ENCODE measurements at regions not wholly inside any gene's neighbourhood (a gene's known extent, or its start where the extent isn't known, plus 50 kb on each side); places are given as distances from the start of the nearest gene placed in this dataset.

DNA sequence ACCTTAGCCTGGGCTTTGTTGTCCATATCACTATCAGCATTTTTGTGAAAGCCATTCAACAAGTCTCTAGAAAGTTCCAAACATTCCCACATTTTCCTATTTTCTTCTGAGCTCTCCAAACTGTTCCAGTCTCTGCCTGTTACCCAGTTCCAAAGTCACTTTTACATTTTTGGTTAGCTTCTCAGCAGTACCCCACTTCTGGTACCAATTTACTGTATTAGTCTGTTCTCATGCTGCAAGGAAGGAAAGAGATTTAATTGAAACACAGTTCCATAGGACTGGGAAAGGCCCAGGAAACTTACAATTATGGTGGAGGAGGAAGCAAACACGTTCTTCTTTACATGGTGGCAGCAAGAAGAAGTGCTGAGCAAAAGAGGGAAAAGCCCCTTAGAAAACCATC, 247.2 kb upstream of the B3GALT2 start:
- TF ChIP-seq, protein P1, sequence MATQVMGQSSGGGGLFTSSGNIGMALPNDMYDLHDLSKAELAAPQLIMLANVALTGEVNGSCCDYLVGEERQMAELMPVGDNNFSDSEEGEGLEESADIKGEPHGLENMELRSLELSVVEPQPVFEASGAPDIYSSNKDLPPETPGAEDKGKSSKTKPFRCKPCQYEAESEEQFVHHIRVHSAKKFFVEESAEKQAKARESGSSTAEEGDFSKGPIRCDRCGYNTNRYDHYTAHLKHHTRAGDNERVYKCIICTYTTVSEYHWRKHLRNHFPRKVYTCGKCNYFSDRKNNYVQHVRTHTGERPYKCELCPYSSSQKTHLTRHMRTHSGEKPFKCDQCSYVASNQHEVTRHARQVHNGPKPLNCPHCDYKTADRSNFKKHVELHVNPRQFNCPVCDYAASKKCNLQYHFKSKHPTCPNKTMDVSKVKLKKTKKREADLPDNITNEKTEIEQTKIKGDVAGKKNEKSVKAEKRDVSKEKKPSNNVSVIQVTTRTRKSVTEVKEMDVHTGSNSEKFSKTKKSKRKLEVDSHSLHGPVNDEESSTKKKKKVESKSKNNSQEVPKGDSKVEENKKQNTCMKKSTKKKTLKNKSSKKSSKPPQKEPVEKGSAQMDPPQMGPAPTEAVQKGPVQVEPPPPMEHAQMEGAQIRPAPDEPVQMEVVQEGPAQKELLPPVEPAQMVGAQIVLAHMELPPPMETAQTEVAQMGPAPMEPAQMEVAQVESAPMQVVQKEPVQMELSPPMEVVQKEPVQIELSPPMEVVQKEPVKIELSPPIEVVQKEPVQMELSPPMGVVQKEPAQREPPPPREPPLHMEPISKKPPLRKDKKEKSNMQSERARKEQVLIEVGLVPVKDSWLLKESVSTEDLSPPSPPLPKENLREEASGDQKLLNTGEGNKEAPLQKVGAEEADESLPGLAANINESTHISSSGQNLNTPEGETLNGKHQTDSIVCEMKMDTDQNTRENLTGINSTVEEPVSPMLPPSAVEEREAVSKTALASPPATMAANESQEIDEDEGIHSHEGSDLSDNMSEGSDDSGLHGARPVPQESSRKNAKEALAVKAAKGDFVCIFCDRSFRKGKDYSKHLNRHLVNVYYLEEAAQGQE (IDR thresholded peaks at IDR 0.05; ENCODE audit: insufficient replicate concordance, low read depth), result no peak
- TF ChIP-seq POLR2AphosphoS5 (IDR thresholded peaks at IDR 0.05; ENCODE audit: low read depth) (no peak), GABPA (IDR thresholded peaks at IDR 0.05; ENCODE audit: low read depth) (no peak)
- TF ChIP-seq, protein P2, sequence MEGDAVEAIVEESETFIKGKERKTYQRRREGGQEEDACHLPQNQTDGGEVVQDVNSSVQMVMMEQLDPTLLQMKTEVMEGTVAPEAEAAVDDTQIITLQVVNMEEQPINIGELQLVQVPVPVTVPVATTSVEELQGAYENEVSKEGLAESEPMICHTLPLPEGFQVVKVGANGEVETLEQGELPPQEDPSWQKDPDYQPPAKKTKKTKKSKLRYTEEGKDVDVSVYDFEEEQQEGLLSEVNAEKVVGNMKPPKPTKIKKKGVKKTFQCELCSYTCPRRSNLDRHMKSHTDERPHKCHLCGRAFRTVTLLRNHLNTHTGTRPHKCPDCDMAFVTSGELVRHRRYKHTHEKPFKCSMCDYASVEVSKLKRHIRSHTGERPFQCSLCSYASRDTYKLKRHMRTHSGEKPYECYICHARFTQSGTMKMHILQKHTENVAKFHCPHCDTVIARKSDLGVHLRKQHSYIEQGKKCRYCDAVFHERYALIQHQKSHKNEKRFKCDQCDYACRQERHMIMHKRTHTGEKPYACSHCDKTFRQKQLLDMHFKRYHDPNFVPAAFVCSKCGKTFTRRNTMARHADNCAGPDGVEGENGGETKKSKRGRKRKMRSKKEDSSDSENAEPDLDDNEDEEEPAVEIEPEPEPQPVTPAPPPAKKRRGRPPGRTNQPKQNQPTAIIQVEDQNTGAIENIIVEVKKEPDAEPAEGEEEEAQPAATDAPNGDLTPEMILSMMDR (IDR thresholded peaks at IDR 0.05; ENCODE audit: insufficient read depth, low read length), result no peak

Measured in HL-60 (cell line).